GM12892 (cell line): ENCODE measurements at regions not wholly inside any gene's neighbourhood (a gene's known extent, or its start where the extent isn't known, plus 50 kb on each side); places are given as distances from the start of the nearest gene placed in this dataset.

Source experiments
- POLR2A ChIP-seq: IDR thresholded peaks from 2 replicates; pipeline ENCODE4 v1.6.1; 2011; ENCODE audit warnings: low read depth, low read length, control low read depth
- POLR2AphosphoS5 ChIP-seq: IDR thresholded peaks from 2 replicates; pipeline ENCODE4 v1.6.1; 2011; ENCODE audit warnings: low read depth, low read length, control low read depth
- TAF1 ChIP-seq: IDR thresholded peaks from 2 replicates; pipeline ENCODE4 v1.6.1; 2011; ENCODE audit warnings: low read depth, mild to moderate bottlenecking, control low read depth, low read length, borderline replicate concordance

DNA sequence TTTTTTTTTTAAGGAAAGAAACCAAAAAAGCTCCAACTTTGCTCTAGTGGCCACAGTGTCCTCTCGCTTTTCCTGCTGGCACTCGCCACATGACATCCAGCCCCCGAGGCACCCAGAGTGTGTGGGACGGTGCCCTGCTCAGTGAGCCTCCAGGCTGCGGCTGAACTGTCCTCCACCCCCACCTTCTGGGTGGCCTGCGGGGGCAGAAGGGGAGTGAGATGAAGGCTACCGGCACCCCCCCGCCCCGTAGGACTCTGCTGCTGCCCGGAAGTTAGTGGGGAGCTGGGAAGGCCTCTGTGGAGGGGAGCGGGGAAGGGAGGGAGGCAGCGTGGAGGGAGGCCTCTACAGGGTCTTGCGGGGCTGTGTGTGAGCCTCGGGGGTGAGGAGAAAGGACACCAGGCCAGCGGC lies 264.4 kb downstream of the CTTN start:
- TF ChIP-seq POLR2AphosphoS5, result no peak
- no peak for TF ChIP-seq TAF1
- no peak for TF ChIP-seq POLR2A
